ENCODE measurements at regions not wholly inside any gene's neighbourhood (a gene's known extent, or its start where the extent isn't known, plus 50 kb on each side); places are given as distances from the start of the nearest gene placed in this dataset.

- TF ChIP-seq EZH2 (IDR thresholded peaks at IDR 0.05; ENCODE audit: insufficient read depth, poor library complexity, severe bottlenecking): no peak
- TF ChIP-seq EZH2phosphoT487 (IDR thresholded peaks at IDR 0.05; ENCODE audit: insufficient read depth, low read depth): no peak
Observed at GRCh38 chr21:38933731-38934130, 128.0 kb downstream of the ETS2 start.

Measured in GM23248 (cell line).